Hepatocyte (in vitro differentiated cells): ENCODE measurements at regions not wholly inside any gene's neighbourhood (a gene's known extent, or its start where the extent isn't known, plus 50 kb on each side); places are given as distances from the start of the nearest gene placed in this dataset.
"Not testable (repeated sequence)": the region's sequence is repeated elsewhere in the genome, so short reads cannot be mapped to it uniquely, and the experiment has no call there.

Source experiments
- DNase-seq: peaks from one replicate; pipeline ENCODE4 v3.0.0-alpha.2; 2016; ENCODE audit warnings: low spot score
- H2AFZ ChIP-seq: fragments of 200-600 bp; sonication (generic); 2 replicates; pipeline ENCODE4 v1.6.0; 2016; ENCODE audit warnings: antibody characterized with exemption, mild to moderate bottlenecking
- H3K27ac ChIP-seq: fragments of 200-600 bp; sonication (generic); 2 replicates; pipeline ENCODE4 v1.5.1; 2016; ENCODE audit warnings: mild to moderate bottlenecking
- H3K27me3 ChIP-seq: fragments of 200-600 bp; sonication (generic); 2 replicates; pipeline ENCODE4 v1.6.1; 2016
- H3K36me3 ChIP-seq: fragments of 200-600 bp; sonication (generic); replicated peaks from 2 replicates; pipeline ENCODE4 v1.5.1; 2016; ENCODE audit warnings: low read depth; ENCODE audit not compliant: insufficient read depth
- H3K4me1 ChIP-seq: fragments of 200-600 bp; sonication (generic); 2 replicates; pipeline ENCODE4 v1.5.1; 2016; ENCODE audit warnings: mild to moderate bottlenecking, moderate library complexity; ENCODE audit not compliant: insufficient read depth
- H3K4me2 ChIP-seq: fragments of 200-600 bp; sonication (generic); 2 replicates; pipeline ENCODE4 v1.6.0; 2016
- H3K4me3 ChIP-seq: fragments of 200-600 bp; sonication (generic); 2 replicates; pipeline ENCODE4 v1.5.1; 2016; ENCODE audit warnings: mild to moderate bottlenecking
- H3K79me2 ChIP-seq: fragments of 200-600 bp; sonication (generic); 2 replicates; pipeline ENCODE4 v1.6.0; 2017; ENCODE audit warnings: mild to moderate bottlenecking
- H3K9me2 ChIP-seq: fragments of 200-600 bp; sonication (generic); replicated peaks from 2 replicates; pipeline ENCODE4 v1.6.0; 2017; ENCODE audit warnings: mild to moderate bottlenecking; ENCODE audit not compliant: insufficient read depth
- H3K9me3 ChIP-seq: fragments of 200-600 bp; sonication (generic); 2 replicates; pipeline ENCODE4 v1.5.1; 2016; ENCODE audit warnings: low read depth, mild to moderate bottlenecking
- H4K20me1 ChIP-seq: fragments of 200-600 bp; sonication (generic); 2 replicates; pipeline ENCODE4 v1.6.0; 2016; ENCODE audit warnings: mild to moderate bottlenecking; ENCODE audit not compliant: insufficient read depth, poor library complexity, severe bottlenecking
- EZH2 ChIP-seq: fragments of 200-600 bp; sonication (generic); IDR thresholded peaks from 2 replicates; pipeline ENCODE4 v1.6.1; 2016; ENCODE audit warnings: antibody characterized with exemption, mild to moderate bottlenecking, borderline replicate concordance
- EZH2phosphoT487 ChIP-seq: fragments of 200-600 bp; sonication (generic); IDR thresholded peaks from one replicate; pipeline ENCODE4 v1.6.1; 2018; ENCODE audit warnings: antibody characterized with exemption, mild to moderate bottlenecking, low read depth, moderate library complexity; ENCODE audit not compliant: unreplicated experiment, severe bottlenecking
- WGBS: methylation state at CpG from one replicate; pipeline ENCODE4 v1.1.6; 2016; ENCODE audit warnings: low lambda C conversion rate; ENCODE audit errors: missing lambda C conversion rate; 5-methylcytosine and 5-hydroxymethylcytosine counted together
- TF ChIP-seq, protein P1 (sequence below): fragments of 200-600 bp; sonication (generic); IDR thresholded peaks from 2 replicates; pipeline ENCODE4 v1.5.1; 2016; ENCODE audit warnings: antibody characterized with exemption, mild to moderate bottlenecking; ENCODE audit not compliant: poor library complexity

DNA sequence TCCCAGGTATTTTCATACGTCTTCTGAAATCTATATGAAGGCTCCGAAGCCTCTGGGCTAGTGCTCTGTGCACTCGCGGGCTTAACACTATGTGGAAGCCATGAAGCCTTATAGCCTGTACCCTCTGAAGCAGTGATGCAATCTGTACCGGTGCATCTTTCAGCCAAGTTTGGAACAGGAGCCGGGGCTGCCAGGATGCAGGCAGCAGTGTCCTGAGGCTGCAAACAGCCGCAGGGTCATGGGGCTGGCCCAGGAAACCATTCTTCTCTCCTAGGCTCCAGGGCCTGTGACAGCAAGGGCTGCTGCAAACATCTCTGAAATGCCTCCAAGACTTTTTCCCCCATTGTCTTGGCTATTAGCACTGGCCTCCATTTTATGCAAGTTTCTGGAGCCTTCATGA, 279.6 kb downstream of the POTED start:
- H3K9me3 ChIP-seq, H3K4me1 ChIP-seq, H3K27me3 ChIP-seq, DNase-seq, H3K4me2 ChIP-seq, H3K9me2 ChIP-seq, H2AFZ ChIP-seq, H4K20me1 ChIP-seq, H3K4me3 ChIP-seq, H3K27ac ChIP-seq, H3K36me3 ChIP-seq, H3K79me2 ChIP-seq: not testable (repeated sequence)
- 61% methylated on average over 7 of the region's 7 CpGs for WGBS

DNA sequence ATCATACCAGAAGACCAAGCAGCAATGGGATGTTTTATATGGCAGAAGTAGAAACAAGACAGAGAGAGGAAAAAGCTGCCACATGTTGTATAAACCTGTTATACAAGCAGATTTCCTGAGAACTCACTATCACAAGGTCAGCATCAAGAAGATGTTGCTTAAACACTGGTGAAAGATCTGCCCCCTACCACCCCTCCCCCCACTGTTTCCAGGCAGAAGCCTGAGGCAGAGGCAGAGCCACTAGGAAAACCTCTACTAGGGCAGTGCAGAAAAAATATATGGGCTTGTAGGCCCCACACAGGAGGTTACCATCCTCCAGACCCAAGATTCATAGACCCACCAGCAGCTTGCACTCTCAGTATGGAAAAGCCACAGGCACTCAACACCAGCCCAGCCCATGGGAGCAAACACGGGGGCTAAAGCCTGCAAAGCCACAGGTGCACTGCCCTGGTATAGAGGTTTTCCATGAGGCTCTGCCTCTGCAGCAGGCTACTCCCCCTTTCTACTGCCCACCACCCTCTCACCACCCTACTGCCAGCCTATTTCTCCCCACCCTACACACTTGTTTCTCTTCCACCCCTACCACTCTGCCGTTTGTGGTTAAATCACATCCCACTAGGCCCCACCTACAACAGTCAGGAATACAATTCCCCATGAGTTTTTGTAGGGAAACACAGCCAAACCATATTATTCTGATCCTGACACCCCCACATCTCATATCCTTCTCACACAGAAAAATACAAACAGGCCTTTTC, 274.2 kb downstream of the POTED start:
- not testable (repeated sequence) for H3K36me3 ChIP-seq, H3K9me2 ChIP-seq, H3K79me2 ChIP-seq, H2AFZ ChIP-seq, H4K20me1 ChIP-seq, H3K27ac ChIP-seq, H3K27me3 ChIP-seq, H3K4me3 ChIP-seq, DNase-seq, H3K4me1 ChIP-seq, H3K9me3 ChIP-seq, H3K4me2 ChIP-seq
- WGBS: 71% methylated on average over 2 of the region's 2 CpGs

DNA sequence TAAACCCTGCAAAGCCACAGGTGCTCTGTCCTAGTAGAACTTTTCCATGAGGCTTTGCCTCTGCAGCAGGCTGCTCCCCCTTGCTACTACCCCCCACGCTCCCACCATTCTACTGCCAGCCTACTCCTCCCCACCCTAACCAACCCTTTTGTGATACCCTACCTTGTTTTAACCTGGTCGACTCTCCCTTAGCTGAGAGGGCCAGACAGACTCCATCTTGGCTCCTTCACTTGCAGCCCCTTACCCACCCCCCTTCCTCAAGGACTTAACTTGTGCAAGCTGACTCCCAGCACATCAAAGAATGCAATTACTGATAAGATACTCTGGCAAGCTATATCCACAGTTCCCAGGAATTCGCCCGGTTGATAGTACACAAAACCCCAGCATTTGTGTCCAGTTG, 267.9 kb downstream of the POTED start:
- 78% methylated on average over 4 of the region's 4 CpGs for WGBS
- not testable (repeated sequence) for H2AFZ ChIP-seq, H3K27me3 ChIP-seq, H3K9me2 ChIP-seq, H3K4me3 ChIP-seq, H3K36me3 ChIP-seq, H3K4me2 ChIP-seq, H3K79me2 ChIP-seq, H3K9me3 ChIP-seq, DNase-seq, H3K4me1 ChIP-seq, H4K20me1 ChIP-seq, H3K27ac ChIP-seq

DNA sequence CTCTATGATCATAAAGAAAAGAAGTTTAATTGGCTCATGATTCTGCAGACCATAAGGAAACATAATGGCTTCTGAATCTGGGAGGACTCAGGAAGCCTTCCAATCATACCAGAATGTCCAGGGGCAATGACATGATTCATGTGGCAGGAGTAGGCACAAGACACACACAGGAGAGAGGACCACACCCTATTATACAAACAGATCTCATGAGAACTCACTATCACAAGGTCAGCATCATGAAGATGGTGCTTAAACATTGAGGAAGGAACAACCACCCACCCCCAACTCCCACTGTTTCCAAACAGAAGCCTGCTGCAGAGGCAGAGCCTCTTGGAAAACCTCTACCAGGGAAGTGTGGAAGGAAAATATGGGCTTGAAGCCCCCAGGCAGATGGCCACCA, 267.4 kb downstream of the POTED start:
- H3K9me2 ChIP-seq, H3K9me3 ChIP-seq, H3K27ac ChIP-seq, H3K36me3 ChIP-seq, H3K79me2 ChIP-seq, H3K4me2 ChIP-seq, H4K20me1 ChIP-seq, H2AFZ ChIP-seq, H3K27me3 ChIP-seq, DNase-seq, H3K4me3 ChIP-seq, H3K4me1 ChIP-seq: not testable (repeated sequence)

DNA sequence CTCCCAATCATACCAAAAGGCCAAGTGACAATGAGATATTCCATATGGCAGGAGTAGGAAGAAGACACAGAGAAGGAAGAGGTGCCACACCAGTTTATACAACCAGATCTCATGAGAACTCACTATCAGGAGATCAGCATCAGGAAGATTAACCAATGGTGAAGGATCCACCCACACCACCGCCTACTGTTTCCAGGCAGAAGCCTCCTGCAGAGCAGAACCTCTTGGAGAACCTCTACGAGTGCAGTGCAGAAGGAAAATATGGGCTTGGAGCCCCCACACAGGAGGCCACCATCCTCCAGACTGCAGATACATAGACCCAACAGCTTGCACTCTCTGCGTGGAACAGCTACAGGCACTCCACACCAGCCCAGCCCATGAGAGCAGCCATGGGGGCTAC, 264.4 kb downstream of the POTED start:
- H2AFZ ChIP-seq: not testable (repeated sequence)
- 42% methylated on average over 3 of the region's 3 CpGs for WGBS

DNA sequence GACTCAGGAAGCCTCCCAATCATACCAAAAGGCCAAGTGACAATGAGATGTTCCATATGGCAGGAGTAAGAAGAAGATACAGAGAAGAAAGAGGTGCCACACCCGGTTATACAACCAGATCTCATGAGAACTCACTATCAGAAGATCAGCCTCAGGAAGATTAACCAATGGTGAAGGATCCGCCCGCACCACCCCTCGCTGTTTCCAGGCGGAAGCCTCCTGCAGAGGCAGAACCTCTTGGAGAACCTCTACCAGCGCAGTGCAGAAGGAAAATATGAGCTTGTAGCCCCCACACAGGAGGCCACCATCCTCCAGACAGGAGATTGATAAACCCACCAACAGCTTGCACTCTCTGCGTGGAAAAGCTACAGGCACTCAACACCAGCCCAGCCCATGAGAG, 245.1 kb downstream of the POTED start:
- H3K9me3 ChIP-seq: no peaks in the 10 kb centered on the region
- H2AFZ ChIP-seq: no peak overlapping the region
- H3K27me3 ChIP-seq: no peaks in the 10 kb centered on the region
- no peak overlapping the region for H3K4me2 ChIP-seq
- no peaks in the 10 kb centered on the region for H3K4me1 ChIP-seq
- no peaks in the 10 kb centered on the region for H3K9me2 ChIP-seq
- no peak for TF ChIP-seq EZH2
- no peak for TF ChIP-seq EZH2phosphoT487
- TF ChIP-seq, protein P1, sequence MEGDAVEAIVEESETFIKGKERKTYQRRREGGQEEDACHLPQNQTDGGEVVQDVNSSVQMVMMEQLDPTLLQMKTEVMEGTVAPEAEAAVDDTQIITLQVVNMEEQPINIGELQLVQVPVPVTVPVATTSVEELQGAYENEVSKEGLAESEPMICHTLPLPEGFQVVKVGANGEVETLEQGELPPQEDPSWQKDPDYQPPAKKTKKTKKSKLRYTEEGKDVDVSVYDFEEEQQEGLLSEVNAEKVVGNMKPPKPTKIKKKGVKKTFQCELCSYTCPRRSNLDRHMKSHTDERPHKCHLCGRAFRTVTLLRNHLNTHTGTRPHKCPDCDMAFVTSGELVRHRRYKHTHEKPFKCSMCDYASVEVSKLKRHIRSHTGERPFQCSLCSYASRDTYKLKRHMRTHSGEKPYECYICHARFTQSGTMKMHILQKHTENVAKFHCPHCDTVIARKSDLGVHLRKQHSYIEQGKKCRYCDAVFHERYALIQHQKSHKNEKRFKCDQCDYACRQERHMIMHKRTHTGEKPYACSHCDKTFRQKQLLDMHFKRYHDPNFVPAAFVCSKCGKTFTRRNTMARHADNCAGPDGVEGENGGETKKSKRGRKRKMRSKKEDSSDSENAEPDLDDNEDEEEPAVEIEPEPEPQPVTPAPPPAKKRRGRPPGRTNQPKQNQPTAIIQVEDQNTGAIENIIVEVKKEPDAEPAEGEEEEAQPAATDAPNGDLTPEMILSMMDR: no peak
- no peaks in the 10 kb centered on the region for H3K36me3 ChIP-seq
- no peaks in the 10 kb centered on the region for H4K20me1 ChIP-seq
- H3K27ac ChIP-seq: no peak overlapping the region
- no peak overlapping the region for H3K4me3 ChIP-seq
- H3K79me2 ChIP-seq: no peaks in the 10 kb centered on the region
- no peak for DNase-seq
- WGBS: 59% methylated on average over 7 of the region's 7 CpGs

More for the DNA sequence above, 264.4 kb downstream of the POTED start:
- not testable (repeated sequence) for H3K79me2 ChIP-seq, H3K4me2 ChIP-seq, H4K20me1 ChIP-seq, H3K9me3 ChIP-seq, H3K9me2 ChIP-seq, DNase-seq, H3K4me3 ChIP-seq, H3K4me1 ChIP-seq, H3K36me3 ChIP-seq, H3K27me3 ChIP-seq, H3K27ac ChIP-seq

DNA sequence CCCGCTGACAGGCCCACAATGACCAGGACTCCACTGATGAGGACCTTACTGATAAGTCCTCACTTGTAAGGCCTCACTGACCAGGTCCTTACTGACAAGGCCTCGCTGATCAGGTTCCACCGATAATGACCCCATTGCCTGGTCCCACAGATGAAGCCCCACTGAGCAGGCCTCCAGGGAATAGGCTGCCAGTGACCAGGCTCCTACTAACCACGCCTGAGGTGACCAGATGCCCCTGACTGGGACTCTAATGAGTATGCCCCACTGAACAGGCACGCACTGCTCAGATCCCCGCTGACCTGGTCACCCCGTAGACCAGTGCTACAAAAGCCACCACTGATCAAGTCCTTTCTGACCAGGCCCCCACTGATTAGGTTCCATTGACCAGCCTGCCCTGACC, 241.2 kb downstream of the POTED start:
- 68% methylated on average over 7 of the region's 7 CpGs for WGBS
- H3K9me2 ChIP-seq, H3K27me3 ChIP-seq, H3K79me2 ChIP-seq, H3K36me3 ChIP-seq, H3K27ac ChIP-seq, H3K9me3 ChIP-seq, H3K4me3 ChIP-seq, H2AFZ ChIP-seq, H3K4me2 ChIP-seq, H3K4me1 ChIP-seq, H4K20me1 ChIP-seq, DNase-seq: not testable (repeated sequence)

DNA sequence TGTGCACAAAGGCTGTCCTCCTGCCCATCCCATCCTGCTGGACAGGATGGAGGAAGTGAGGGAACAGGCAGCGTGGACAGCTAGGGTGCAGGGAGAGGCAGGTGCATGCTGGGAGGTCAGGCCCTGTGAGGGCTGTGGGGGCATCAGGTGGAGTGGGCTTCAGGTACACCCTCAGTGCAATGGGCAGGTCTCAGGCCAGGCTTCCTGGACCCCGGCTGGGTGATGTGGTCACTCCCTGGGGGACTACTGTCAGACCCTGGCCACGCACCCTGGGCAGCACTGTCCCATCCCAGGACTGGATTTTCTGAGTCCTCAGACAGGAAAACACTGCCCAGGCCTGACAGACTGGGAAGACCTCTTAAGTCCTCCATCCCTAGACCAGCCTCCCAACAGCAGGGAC, 239.9 kb downstream of the POTED start:
- not testable (repeated sequence) for H3K9me2 ChIP-seq, H2AFZ ChIP-seq, H3K27ac ChIP-seq, DNase-seq, H3K4me2 ChIP-seq, H4K20me1 ChIP-seq, H3K4me3 ChIP-seq, H3K9me3 ChIP-seq, H3K36me3 ChIP-seq, H3K4me1 ChIP-seq, H3K79me2 ChIP-seq, H3K27me3 ChIP-seq
- WGBS: 65% methylated on average over 3 of the region's 3 CpGs
